HepG2 (cell line): ENCODE measurements at regions not wholly inside any gene's neighbourhood (a gene's known extent, or its start where the extent isn't known, plus 50 kb on each side); places are given as distances from the start of the nearest gene placed in this dataset.

Experiments used
- CBX5 ChIP-seq: sonication (generic); formaldehyde crosslinking; IDR thresholded peaks from 2 replicates; pipeline ENCODE4 v1.4.0; 2020; ENCODE audit warnings: missing genetic modification reagents, borderline replicate concordance
- ELF4 ChIP-seq: sonication (generic); formaldehyde crosslinking; IDR thresholded peaks from 2 replicates; pipeline ENCODE4 v1.5.0; 2020; ENCODE audit warnings: missing genetic modification reagents, mild to moderate bottlenecking, moderate library complexity, borderline replicate concordance
- ZBTB21 ChIP-seq: sonication (generic); formaldehyde crosslinking; IDR thresholded peaks from 2 replicates; pipeline ENCODE4 v1.4.0; 2020; ENCODE audit warnings: missing genetic modification reagents
- TF ChIP-seq, protein P1 (sequence below): sonication (generic); formaldehyde crosslinking; IDR thresholded peaks from 2 replicates; pipeline ENCODE4 v1.4.0; 2020; ENCODE audit warnings: mild to moderate bottlenecking, missing genetic modification reagents
- TF ChIP-seq, protein P2 (sequence below): sonication (generic); formaldehyde crosslinking; IDR thresholded peaks from 2 replicates; pipeline ENCODE4 v1.9.0; 2022; ENCODE audit warnings: missing genetic modification reagents, mild to moderate bottlenecking, borderline replicate concordance
- TF ChIP-seq, protein P3 (sequence below): sonication (generic); formaldehyde crosslinking; IDR thresholded peaks from 2 replicates; pipeline ENCODE4 v1.5.0; 2020; ENCODE audit warnings: mild to moderate bottlenecking, low read depth, missing genetic modification reagents, borderline replicate concordance

DNA sequence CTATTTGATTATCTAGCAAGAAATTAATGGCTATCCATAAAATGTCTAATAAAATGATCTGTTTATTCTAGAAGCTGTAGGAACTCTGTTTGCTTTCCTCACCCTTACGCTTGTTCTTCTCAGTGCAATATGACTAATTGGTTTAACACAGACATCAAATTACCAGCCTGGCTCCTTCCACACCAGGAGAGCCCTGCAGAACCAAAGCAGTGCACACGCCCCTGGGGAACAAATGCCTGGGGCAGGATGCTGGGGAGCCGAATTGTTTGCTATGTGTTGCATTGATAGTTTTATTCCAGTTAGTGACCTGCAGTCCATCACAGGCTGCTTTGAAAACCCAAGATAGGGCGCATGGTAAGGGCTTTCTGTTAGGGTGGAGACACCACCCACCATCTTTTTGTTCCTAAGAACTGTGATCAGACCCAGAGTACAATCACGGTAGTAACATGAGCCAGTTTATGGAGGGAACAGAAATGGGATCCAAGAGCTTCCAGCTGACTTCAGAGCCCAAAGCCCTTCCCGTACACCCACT lies 126.4 kb upstream of the CD93 start (continued):
- TF ChIP-seq, protein P1, sequence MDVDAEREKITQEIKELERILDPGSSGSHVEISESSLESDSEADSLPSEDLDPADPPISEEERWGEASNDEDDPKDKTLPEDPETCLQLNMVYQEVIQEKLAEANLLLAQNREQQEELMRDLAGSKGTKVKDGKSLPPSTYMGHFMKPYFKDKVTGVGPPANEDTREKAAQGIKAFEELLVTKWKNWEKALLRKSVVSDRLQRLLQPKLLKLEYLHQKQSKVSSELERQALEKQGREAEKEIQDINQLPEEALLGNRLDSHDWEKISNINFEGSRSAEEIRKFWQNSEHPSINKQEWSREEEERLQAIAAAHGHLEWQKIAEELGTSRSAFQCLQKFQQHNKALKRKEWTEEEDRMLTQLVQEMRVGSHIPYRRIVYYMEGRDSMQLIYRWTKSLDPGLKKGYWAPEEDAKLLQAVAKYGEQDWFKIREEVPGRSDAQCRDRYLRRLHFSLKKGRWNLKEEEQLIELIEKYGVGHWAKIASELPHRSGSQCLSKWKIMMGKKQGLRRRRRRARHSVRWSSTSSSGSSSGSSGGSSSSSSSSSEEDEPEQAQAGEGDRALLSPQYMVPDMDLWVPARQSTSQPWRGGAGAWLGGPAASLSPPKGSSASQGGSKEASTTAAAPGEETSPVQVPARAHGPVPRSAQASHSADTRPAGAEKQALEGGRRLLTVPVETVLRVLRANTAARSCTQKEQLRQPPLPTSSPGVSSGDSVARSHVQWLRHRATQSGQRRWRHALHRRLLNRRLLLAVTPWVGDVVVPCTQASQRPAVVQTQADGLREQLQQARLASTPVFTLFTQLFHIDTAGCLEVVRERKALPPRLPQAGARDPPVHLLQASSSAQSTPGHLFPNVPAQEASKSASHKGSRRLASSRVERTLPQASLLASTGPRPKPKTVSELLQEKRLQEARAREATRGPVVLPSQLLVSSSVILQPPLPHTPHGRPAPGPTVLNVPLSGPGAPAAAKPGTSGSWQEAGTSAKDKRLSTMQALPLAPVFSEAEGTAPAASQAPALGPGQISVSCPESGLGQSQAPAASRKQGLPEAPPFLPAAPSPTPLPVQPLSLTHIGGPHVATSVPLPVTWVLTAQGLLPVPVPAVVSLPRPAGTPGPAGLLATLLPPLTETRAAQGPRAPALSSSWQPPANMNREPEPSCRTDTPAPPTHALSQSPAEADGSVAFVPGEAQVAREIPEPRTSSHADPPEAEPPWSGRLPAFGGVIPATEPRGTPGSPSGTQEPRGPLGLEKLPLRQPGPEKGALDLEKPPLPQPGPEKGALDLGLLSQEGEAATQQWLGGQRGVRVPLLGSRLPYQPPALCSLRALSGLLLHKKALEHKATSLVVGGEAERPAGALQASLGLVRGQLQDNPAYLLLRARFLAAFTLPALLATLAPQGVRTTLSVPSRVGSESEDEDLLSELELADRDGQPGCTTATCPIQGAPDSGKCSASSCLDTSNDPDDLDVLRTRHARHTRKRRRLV (CRISPR knock-in tag): no peak
- TF ChIP-seq, protein P2, sequence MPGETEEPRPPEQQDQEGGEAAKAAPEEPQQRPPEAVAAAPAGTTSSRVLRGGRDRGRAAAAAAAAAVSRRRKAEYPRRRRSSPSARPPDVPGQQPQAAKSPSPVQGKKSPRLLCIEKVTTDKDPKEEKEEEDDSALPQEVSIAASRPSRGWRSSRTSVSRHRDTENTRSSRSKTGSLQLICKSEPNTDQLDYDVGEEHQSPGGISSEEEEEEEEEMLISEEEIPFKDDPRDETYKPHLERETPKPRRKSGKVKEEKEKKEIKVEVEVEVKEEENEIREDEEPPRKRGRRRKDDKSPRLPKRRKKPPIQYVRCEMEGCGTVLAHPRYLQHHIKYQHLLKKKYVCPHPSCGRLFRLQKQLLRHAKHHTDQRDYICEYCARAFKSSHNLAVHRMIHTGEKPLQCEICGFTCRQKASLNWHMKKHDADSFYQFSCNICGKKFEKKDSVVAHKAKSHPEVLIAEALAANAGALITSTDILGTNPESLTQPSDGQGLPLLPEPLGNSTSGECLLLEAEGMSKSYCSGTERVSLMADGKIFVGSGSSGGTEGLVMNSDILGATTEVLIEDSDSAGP (CRISPR knock-in tag): no peak
- no peak for TF ChIP-seq ZBTB21 (CRISPR knock-in tag)
- TF ChIP-seq, protein P3, sequence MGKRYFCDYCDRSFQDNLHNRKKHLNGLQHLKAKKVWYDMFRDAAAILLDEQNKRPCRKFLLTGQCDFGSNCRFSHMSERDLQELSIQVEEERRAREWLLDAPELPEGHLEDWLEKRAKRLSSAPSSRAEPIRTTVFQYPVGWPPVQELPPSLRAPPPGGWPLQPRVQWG (CRISPR knock-in tag): no peak
- no peak for TF ChIP-seq CBX5
- TF ChIP-seq ELF4: no peak
